Gastroesophageal sphincter (tissue), 3 donors: ENCODE measurements at regions not wholly inside any gene's neighbourhood (a gene's known extent, or its start where the extent isn't known, plus 50 kb on each side); places are given as distances from the start of the nearest gene placed in this dataset.

ENCODE experiments used
- POLR2A ChIP-seq, 2 donors: fragments of 450-650 bp; IDR thresholded peaks; one replicate each; pipeline ENCODE4 v1.6.1; 2017; ENCODE audit warnings: antibody characterized with exemption in 2 of 2, mild to moderate bottlenecking in 2 of 2, moderate library complexity in 1 of 2
- POLR2AphosphoS5 ChIP-seq: sonication (generic); formaldehyde crosslinking; IDR thresholded peaks from one replicate; pipeline ENCODE4 v1.6.1; 2017; ENCODE audit warnings: antibody characterized with exemption
- TF ChIP-seq, protein P1 (sequence below), 4 experiments: fragments of 200-600 bp in 2 of 4; fragments of 450-650 bp in 2 of 4; sonication (generic) in 1 of 4; IDR thresholded peaks; one replicate each; pipeline ENCODE4 v1.5.1; 2017 to 2019; ENCODE audit warnings: antibody characterized with exemption in 4 of 4, mild to moderate bottlenecking in 2 of 4, moderate library complexity in 2 of 4

DNA sequence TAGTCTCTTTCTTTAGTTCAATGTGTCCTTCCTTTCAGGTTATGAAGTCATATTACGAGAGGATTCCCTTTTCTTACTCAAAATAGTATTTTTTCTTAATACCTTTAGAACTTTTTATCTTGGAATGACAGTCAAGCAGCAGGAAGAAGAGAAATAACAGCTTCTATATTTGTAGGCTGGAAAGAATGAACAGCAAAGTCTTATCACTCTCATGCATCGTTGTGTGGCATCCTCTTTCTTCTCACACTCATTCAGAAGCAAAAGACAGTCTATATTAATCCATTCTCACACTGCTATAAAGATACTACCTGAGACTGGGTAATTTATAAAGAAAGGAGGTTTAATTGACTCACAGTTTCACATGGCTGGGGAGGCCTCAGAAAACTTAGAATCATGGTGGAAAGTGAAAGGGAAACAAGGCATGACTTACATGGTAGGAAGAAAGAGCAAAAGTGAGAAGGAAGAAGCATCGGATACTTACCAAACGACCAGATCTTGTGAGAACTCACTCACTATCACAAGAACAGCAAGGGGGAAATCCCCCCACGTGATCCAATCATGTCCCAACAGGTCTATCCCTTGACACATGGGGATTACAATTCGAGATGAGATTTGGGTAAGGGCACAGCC lies 1646.1 kb upstream of the CDH6 start:
- TF ChIP-seq, protein P1, sequence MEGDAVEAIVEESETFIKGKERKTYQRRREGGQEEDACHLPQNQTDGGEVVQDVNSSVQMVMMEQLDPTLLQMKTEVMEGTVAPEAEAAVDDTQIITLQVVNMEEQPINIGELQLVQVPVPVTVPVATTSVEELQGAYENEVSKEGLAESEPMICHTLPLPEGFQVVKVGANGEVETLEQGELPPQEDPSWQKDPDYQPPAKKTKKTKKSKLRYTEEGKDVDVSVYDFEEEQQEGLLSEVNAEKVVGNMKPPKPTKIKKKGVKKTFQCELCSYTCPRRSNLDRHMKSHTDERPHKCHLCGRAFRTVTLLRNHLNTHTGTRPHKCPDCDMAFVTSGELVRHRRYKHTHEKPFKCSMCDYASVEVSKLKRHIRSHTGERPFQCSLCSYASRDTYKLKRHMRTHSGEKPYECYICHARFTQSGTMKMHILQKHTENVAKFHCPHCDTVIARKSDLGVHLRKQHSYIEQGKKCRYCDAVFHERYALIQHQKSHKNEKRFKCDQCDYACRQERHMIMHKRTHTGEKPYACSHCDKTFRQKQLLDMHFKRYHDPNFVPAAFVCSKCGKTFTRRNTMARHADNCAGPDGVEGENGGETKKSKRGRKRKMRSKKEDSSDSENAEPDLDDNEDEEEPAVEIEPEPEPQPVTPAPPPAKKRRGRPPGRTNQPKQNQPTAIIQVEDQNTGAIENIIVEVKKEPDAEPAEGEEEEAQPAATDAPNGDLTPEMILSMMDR (IDR thresholded peaks at IDR 0.05) = no peak
- TF ChIP-seq POLR2A (IDR thresholded peaks at IDR 0.05) = no peak
- TF ChIP-seq POLR2AphosphoS5 = no peak
